Fibroblast of peridontal ligament (primary cell): ENCODE measurements at regions not wholly inside any gene's neighbourhood (a gene's known extent, or its start where the extent isn't known, plus 50 kb on each side); places are given as distances from the start of the nearest gene placed in this dataset.
"Not testable (repeated sequence)": the region's sequence is repeated elsewhere in the genome, so short reads cannot be mapped to it uniquely, and the experiment has no call there.

Experiments used
- DNase-seq: peaks from one replicate; pipeline ENCODE4 v3.0.0-alpha.2; 2010; ENCODE audit errors: extremely low read depth

GRCh38 chr13:99737481-99738245 lies 233.9 kb downstream of the ZIC5 start:
- no peak for DNase-seq

DNA sequence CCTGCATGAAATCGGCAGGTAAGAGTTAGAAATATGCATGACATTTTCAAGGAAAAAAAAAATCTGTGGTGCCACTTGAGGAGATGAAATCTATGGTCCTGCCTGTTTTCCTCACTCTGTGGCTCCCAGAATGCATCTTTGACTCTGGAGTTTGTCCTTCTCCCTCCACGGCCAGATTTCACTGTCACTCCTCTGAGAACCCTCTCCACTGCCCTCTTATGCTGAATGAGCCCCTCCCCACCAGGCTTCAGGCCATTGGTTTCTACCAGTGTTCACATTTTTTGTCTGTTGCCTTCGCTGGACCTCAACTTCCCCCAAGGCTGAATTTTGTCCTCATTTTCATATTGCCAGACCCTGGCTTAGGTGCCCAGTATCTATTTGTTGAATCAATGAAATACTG lies 235.0 kb downstream of the ZIC5 start:
- no peak for DNase-seq

DNA sequence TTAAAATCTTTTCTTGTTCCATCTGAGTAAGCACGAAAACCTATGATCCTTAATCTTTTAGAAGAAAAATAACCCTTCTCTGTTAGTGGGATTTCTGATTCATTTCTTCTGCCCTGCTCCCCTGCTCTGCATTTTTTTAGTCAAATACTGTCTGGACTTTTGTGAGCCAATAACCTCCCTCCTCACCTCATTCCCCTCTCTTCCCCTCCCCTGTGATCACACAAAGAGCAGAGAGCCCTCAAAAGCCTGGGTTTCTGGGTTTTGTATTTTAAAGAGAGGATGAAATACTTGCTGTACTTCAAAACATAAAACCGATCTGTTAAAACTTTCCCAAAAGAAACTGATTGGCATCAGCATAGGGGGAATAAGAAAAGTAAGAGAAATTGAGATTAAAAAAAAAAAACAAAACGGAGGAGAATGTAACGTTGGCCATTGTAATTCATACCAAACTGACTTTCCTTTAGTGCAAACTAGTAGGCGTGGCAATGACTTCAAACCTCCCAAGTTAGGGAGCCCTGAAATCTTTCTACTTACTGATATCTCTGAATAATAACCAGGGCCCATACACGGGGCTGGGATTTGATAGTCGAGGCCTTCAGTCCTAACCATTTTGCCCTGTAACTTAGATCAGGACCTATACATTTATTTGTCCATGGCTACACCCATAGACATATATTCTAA lies 232.9 kb downstream of the TM9SF2 start:
- no peak for DNase-seq

- no peak for DNase-seq
These were observed 232.1 kb downstream of the TM9SF2 start for GRCh38 chr13:99733346-99733745.

- no peak for DNase-seq
These were observed 230.5 kb downstream of the TM9SF2 start for GRCh38 chr13:99731747-99732146.

DNA sequence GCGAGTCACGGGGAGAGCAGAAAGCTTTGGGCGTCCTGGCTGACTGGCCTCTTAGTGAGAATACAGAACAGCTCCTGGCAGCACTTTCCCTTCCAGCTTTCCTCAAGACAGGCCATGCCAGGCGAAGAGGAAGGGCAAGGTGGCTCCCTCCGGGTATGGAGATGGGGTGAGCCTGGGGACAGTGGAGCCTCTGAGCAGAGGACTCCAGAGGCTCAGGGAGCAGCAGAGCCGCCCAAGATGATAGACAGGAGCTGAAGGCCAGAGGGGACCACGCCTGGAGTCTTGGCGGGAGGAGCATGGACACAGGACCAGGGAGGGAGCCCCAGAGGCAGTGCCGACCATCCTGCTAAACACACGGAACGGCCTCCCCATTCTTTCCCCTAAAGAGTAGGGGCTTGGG lies 229.1 kb downstream of the TM9SF2 start:
- no peak for DNase-seq

GRCh38 chr13:99729745-99730144 lies 228.5 kb downstream of the TM9SF2 start:
- no peak for DNase-seq

DNA sequence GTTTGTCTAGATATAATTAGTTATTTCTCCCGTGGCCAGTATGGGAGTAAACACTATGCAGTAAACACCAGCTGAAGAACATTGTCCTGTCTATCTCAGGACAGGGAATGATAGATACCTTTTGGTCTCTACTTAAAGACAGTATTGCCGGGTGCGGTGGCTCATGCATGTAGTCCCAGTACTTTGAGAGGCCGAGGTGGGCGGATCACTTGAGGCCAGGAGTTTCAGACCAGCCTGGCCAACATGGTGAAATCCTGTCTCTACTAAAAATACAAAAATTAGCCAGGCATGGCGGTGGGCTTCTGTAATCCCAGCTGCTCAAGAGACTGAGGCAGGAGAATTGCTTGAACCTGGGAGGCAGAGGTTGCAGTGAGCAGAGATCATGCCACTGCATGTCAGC lies 226.4 kb downstream of the TM9SF2 start:
- not testable (repeated sequence) for DNase-seq

GRCh38 chr13:99726282-99726894 lies 225.1 kb downstream of the TM9SF2 start:
- DNase-seq: no peak

- DNase-seq: no peak
These were observed 224.4 kb downstream of the TM9SF2 start for GRCh38 chr13:99725644-99726043.

DNA sequence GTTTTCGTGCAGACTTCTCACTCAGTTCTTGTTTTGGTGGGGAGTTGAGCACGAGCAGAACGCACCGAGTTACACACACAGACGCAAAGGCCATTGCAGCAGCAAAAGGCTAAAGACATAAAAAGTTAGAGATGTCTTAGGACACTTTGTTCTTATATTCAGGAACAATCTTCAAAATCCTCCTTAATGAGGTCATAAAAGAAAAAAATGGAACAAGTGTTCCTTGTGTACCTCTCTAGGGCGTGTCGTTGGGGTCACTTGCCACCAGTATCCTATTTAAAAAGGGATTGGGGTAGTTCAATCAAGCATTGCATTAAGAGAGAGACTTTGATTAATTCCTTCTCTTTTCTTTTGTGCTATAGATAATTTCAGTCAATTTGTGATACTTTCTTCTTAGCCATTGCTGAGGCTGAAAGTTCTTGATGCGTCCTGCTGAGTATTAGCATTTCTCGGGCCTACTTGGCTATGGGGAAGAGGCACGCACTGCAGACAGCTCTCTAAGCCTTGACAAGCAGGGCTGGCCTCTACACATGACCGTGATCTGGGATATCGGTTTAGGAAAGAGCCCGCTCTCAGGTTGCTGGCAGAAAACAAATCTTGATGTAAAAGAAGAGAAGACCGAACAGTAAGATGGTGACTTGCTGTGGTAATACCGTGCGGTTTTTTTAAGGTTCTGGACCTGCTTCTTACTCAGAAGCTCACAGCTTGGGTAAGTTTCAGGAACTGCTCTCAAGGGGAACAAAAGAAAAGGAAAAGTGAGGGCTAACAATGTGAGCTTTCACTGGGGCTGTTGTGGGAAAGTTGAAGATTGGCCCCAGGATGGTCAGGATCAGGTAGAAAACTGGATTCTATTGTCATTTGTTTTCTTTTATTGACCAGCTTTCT lies 223.6 kb downstream of the TM9SF2 start:
- DNase-seq: no peak

DNA sequence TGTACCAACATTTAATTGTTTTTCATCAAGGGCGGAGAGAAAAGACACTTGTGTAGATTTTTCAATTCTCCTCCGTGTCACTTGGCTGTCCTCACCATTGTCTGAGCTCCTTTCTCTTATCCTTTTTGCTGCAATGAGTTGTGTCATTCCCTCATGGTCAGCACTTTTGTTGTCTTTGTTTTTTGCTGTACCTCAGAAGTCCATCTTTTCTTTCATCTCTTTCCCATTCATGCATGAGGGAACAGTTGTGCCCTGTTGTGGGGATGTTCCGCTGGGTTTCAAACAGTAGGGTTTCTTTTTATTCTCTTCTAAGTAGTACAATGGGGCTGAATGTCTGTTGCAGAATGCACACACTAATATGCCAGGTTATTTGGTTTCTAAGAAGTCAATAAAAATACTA lies 222.6 kb downstream of the TM9SF2 start:
- DNase-seq: no peak

DNA sequence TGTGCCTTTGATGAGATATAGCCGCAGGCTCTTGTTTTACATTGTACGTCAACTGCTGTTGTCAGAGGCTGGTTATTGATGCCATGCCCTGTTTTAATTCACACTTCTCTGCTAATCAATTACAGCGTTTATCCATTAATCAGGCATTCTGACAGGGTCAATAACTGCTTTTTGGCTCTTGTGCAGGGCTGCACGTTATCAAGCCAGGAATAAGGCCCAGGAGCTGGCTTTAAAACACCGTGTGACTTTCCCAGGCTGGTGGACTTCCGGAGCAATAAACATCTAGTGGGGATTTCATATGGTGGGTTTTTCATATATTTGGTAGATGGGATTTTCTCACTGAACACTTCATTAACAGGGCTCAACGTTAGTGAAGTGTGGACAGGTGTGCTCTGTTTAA lies 221.7 kb downstream of the TM9SF2 start:
- no peak for DNase-seq

GRCh38 chr13:99722338-99722818 lies 221.1 kb downstream of the TM9SF2 start:
- DNase-seq: no peak

DNA sequence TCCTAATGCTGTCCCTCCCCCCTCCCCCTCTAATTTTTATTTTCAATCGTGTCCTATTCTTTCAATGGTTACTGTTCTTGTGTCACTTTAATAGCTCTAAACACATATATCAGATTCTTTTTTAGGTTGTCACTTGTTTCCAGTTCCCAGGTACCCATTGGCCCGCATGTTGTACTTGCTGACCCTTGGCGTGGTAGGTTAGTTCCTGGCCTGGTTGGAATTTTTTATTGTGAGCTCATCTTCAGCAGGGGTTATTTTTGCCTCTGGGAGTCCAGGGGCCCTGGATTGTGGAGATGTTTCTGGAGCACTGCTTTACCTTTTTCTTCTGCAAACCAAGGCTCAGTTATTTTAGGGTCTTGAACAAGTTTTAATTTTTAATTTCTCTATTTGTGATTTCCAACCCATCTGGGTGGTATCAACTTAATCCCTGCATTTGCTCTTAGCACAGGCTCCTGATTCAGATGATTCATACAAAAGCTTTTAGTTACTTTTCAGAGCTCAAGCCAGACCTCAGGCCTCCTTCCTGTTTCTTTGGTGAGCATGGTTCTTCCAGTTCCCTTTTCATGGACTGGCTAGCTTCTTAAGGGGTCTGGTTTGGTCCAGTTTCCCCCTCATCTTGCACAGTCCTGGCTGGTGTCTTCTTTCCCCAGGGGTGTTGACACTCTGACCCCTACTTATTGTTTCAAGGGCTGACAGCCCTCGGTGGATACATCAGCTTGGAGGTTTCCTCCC lies 220.5 kb downstream of the TM9SF2 start:
- no peak for DNase-seq

DNA sequence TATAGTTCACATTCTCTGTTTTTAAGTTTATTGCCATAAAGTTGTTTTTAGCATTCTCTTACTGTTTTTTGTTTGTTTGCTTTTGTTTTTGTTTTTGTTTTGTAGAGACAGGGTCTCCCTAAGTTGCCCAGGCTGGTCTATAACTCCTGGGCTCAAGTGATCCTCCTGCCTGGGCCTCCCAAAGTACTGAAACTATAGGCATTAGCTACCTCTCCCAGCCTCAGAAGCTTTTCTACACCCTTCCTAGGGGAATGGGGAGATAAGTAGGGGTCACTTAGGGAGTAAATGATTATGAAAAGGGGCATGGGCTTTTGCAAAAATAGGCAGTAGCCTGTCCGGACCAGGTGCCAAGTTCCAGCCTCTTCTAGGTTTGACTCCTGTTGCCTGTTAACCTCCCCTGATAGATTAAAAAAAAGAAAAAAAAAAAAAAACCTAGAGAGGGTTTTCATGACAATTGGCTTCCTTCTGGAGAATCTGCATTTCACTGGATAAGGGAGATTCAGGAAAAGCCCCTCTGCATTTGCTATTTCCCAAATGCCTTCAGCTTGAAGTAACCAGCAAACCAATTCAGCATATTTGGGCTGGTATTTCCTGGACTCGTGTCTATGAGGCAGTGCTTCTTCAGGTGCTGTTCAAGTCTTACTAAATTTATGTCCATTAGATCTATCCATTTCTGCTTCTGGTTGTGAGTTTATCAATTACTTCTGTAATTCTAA lies 216.8 kb downstream of the TM9SF2 start:
- no peak for DNase-seq

GRCh38 chr13:99709134-99709533 lies 207.9 kb downstream of the TM9SF2 start:
- no peak for DNase-seq

- no peak for DNase-seq
These were observed 203.1 kb downstream of the TM9SF2 start for GRCh38 chr13:99704390-99704789.

- DNase-seq: no peak
These were observed 202.6 kb downstream of the TM9SF2 start for GRCh38 chr13:99703908-99704307.

DNA sequence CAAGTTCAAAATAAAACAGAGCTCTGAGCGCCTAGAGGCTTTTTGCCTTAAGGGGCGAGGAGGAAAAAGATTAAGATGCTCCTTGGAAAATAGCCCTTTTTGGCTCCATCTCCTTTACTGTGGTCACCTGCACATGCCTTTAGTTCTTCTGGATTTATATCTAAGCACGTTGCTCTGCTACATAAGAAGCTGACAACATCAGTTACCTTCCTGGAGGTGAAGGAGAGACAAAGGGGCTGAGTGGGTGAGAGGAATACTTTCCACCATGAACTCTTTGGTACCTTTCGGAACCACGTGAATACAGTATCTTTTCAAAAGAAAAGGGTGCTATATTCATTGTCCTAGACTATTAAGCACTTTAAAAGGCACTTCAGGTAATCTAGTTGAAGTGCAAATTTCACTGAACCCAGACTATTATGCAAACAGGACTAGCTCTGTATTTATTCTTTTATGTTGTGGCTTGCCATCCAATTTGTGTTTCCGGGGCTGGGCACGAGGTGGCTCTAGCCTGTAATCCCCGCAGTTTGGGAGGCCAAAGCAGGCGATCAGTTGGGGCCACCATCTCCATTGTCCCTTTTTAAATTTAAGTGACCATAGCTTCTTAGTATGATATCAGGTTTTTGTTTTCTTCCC lies 201.5 kb downstream of the TM9SF2 start:
- DNase-seq: no peak
